Esophagus squamous epithelium (tissue), 4 donors: ENCODE measurements at regions not wholly inside any gene's neighbourhood (a gene's known extent, or its start where the extent isn't known, plus 50 kb on each side); places are given as distances from the start of the nearest gene placed in this dataset.

Experiments
- POLR2A ChIP-seq, 4 donors: fragments of 450-650 bp; IDR thresholded peaks; one replicate each; pipeline ENCODE4 v1.6.1; 2017; ENCODE audit warnings: antibody characterized with exemption in 4 of 4, mild to moderate bottlenecking in 4 of 4, moderate library complexity in 3 of 4
- TF ChIP-seq, protein P1 (sequence below), 6 experiments: fragments of 450-650 bp in 4 of 6; fragments of 200-600 bp in 2 of 6; sonication (generic) in 2 of 6; IDR thresholded peaks; one replicate each; pipeline ENCODE4 v1.5.1; 2016 to 2019; ENCODE audit warnings: antibody characterized with exemption in 6 of 6, mild to moderate bottlenecking in 4 of 6, moderate library complexity in 4 of 6

DNA sequence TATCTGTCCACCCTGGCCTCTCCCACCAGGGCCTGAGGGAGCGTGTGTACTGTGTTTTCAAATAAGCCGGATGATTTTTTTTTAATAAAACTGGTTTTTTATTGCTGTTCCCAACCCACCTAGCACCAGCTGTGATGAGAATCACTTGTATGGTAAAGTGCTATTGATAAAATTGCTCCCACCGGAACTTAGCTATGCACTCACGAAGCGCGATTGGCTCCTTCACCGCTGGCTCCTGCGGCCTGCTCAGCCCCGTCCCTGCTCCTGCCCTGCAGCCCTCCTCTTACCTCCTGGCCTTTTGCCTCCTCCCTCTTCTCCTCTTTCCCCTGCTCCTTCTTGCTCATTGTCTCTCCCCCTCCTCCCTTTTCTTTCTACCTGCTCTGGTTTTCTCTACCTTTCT lies 183.7 kb downstream of the TLE3 start:
- TF ChIP-seq, protein P1, sequence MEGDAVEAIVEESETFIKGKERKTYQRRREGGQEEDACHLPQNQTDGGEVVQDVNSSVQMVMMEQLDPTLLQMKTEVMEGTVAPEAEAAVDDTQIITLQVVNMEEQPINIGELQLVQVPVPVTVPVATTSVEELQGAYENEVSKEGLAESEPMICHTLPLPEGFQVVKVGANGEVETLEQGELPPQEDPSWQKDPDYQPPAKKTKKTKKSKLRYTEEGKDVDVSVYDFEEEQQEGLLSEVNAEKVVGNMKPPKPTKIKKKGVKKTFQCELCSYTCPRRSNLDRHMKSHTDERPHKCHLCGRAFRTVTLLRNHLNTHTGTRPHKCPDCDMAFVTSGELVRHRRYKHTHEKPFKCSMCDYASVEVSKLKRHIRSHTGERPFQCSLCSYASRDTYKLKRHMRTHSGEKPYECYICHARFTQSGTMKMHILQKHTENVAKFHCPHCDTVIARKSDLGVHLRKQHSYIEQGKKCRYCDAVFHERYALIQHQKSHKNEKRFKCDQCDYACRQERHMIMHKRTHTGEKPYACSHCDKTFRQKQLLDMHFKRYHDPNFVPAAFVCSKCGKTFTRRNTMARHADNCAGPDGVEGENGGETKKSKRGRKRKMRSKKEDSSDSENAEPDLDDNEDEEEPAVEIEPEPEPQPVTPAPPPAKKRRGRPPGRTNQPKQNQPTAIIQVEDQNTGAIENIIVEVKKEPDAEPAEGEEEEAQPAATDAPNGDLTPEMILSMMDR (IDR thresholded peaks at IDR 0.05) = no peak
- TF ChIP-seq POLR2A (IDR thresholded peaks at IDR 0.05) = no peak
